SIG-M5 treated with dmso at 0.1 percent for 504 hours (cell line): ENCODE measurements at regions not wholly inside any gene's neighbourhood (a gene's known extent, or its start where the extent isn't known, plus 50 kb on each side); places are given as distances from the start of the nearest gene placed in this dataset.

Experiments
- DNase-seq: peaks from one replicate; lab custom pipeline; 2025; ENCODE audit not compliant: unreplicated experiment; lab: John Stamatoyannopoulos, UW

DNA sequence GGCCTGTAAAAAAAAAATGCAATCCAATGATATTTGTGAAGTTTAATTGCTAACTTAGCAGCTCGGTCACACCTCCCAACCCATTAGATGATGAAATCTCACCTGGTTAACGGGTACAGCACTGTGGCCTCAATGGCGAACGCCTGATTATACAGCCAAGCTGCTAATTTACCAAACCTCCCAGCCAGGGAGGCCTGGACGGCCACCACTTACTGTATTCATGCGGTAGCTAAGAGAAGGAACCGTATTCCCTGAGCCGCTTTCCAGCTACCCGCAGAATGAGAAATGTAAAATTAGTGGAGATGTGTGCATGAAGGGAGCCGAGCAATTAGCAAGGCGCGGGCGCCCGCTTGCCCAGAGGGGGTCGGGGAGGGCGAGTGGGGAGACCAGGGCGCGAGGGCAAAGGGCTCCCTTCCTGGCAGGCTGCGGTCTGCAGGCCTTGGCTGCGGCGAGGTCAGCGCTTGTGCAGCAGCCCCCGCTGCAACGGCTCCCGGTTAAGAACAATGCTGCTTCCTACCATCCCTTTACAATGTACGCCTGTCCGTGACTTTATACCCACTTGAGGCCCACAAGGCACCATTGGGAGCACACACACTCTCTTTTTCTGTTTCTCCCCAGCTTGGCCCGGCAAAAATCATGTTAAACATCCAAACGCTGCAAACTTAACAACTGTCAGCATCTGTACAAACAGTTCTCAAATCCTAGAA is 70.4 kb upstream of the TBCA start:
- no peak for DNase-seq

DNA sequence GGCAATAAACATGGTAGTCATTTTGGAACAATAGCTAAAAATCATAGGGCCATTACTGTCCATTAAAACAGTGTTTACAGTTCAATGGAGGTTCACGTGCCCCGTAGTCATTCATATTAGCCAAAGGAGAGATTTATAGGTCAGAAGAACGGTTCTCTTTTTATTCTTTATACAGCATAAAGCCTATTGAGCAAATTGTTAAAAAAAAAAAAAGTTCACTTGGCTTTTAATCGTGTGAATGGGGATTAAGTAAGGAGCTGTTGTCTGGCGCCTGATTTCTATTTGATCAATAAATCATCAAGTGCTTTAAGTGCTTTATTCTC is 69.1 kb upstream of the TBCA start:
- no peak for DNase-seq

DNA sequence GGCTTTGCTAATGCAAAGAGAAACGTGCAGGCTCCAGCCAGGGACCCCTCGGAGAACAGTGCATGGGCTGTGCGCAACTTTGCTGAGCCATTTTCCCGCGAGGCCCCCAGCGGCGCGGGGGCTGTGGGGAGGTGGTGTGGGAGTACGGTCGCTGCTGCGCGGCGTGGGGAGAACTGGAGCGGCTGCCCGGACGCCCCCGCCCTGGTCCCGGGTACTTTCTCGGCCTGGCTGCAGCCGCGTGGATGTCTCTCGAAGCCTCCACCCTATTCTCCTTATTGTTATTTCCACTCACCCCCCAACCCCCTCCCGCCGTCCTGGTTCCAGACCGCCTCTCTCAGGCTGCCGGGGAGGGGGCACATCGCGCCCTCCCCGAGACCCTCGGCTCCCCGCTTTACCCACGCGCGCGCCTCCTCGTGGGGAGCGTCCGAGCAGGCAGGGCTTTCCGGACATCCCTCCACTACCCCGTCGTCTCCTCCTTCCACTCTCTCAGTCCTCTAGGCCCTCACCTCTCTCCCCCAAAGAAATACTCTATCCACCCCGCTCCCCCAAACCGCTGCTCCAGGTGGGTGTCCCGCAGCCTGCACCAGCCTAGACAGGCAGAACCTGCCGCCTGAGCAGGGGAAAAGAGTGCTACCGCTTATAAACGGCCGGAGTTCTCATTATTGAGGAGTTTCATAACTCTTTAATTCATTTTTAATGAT is 68.6 kb upstream of the TBCA start:
- no peak for DNase-seq

DNA sequence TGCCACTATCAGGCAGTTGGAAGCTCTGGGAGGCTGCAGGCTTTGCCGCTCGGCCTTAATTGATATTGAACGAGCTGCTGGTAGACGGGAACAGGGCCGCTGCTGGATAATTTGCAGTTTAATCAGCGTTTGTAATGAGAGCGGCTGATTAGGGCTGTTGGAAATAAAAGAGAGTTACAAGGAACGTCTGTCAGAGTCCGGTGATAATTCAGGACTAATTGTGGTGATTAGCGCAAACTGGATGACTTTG is 68.2 kb upstream of the TBCA start:
- DNase-seq: no peak

DNA sequence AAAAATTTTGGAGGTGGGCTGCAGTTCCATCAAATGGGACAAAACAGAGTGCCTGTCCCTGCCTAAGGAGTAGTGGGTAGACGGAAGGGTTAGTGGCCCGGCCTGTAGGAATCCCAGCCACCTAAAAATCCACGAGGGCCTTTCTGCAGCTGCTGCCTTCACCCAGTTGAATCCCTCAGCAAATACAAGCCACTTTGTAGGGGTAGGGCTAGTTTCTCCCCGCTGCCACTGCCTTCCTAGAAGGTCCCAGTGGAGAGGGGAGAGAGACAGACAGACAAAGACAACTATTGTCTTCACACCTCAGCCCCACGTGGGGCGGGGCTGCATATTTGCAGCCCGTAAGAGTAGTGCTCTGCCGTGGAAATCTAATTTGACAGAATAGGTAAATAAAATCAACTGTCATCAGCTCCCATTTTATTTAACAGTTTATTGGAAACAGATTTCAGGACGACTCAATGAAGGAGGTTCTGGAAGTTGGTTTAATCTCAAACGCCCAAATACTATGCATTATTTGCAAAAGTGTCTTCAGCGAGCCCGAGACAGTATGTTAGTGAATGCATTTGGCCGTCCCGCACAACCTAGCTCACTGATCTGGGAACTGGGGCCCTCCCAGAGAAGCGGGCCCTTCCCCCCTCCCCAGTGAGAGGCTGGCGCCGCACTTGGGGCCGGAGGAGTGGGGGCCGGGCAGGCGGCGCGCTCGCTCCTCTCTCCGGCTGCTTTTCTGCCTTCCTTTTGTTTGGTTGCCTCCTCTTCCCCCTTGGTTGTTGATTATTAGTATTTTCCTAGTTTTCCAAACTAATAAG is 67.6 kb upstream of the TBCA start:
- no peak for DNase-seq

DNA sequence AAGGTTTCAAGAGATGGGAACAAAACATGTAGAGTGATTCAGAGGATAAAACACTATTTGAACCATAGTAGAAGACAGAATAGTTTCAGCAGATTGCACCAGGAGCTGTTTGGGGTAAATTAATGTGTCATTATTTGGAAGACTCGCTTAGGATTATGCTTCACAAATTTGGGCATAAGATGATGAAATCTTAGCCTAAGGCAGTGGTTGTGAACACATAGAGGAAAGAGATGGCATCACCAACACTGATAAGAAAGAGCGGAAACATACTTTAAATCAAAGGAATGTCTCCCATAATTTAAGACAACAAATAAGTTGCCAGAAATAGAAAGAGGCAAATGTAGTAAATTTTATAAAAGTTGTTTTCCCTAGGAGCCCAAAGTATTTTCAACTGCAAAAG is 66.1 kb upstream of the TBCA start:
- DNase-seq: no peak

DNA sequence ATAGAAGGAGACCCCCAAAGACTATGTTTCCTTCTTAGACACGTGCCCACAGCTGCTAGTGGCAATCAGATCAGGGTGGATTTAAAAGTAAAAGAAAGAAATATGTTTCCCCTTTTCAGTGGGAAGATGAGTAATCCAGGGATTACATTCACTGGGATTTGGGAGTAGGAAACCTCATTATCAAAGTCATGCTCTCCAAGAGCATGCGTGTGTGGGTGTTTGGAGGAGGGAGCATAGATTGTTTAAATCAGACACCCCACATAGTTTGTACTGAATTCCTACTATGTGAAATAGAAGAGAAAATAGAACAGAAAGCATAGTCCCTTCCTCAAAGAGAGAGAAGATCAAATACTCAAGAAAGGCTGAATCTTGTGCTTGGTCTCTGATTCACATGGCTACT is 65.5 kb upstream of the TBCA start:
- no peak for DNase-seq

DNA sequence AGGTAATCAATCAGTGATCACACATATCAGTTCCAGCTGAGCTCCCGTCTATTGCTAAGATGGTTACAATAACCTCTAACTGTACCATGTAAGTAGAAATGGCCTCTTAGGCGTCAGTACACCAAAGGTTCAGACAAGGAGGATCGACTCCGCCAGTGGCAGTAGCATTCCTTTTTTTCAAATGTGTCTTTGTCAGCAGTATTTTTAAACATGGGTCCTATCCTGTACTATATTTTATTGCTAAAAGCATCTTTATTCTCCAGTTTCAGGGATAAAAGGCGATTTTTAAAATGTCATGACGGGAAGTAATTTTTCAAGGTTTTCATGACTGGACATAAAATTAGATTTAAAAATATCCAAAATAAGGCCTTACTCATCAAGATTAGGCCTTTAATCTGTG is 64.8 kb upstream of the TBCA start:
- no peak for DNase-seq

DNA sequence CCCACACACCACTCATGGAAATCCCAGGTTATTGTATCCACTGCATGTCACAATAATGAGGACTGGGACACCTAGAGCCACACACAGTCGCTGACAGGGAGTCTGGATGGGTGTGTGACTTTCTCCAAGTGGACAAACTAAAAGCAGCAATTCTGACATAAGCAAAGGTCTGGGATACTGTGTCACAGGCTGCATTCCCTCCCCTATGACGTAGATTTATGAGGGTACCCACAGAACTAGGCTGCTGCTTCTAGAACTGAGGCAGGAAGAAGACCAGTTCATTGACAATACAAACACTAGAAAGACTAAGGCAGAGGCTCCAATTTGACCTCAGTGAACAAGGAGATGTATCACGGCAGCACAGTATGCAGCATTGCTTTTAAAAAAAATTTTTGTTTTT is 63.6 kb upstream of the TBCA start:
- no peak for DNase-seq

DNA sequence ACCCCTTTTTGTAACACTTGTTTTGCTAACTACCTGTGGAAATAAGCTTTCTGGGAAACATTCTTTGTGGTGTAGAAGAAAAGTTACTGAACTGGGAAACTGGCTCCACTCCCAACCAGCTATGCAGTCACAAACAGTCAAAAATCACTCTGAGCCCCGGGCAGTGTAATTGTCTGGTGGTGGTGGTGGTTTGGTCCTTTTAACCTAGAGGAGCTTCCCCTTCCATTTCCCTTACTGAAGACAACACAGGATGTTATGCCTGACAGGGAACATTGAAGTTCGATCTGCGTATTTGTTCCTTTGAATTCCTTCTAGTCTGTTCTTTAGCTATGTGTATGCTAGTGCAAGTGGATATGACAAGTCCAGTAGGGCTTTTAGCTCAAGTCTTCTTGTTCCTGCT is 56.8 kb upstream of the TBCA start:
- DNase-seq: no peak

DNA sequence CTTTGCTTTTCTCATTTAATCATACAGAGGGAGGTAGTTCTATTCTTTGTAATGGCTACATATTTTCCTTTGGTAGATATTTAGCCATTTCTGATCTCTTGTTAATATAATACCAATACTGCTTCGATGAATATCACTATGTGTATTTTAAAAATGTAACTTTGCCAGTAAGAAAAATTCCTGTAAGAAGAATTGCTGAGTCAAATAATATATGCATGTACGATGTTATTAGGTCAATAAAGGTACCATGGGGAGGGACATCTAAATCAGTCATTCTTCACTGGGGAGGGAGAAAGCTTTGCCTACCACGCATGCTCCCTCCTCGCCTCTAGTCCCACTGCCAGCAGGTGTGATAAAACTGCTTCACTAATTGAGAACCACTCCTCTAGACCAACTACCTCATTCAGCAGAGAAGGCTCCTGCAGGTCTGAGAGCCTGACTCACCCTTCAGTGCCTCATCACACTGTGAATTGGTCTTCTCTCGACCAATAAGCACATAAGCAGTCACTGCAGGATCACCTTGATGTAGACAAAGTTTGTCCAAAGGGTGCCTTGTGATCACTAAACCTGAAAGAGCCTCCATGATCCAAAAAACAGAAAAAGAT is 56.1 kb upstream of the TBCA start:
- DNase-seq: no peak

DNA sequence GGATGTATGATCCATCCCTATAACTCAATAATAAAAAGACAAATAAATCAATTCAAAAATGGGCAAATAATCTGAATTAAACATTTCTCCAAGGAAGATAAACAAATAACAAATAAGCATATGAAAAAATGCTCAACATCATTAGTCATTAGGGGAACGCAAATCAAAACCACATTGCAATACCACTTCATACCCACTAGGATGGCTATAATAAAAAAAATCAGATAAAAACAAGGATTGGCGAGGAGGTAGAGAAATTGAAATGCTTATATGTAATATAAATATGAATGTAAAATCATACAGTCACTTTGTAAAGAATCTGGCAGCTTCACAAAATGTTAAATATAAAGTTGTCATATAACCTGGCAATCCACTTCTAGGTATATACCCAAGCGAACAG is 52.3 kb upstream of the TBCA start:
- no peak for DNase-seq
